Activated CD4-positive, CD25-positive, alpha-beta regulatory T cell treated with anti-CD3 and anti-CD28 coated beads, Interleukin-2, amount 50 U/mL, for 24 hours (primary cell): ENCODE measurements at regions not wholly inside any gene's neighbourhood (a gene's known extent, or its start where the extent isn't known, plus 50 kb on each side); places are given as distances from the start of the nearest gene placed in this dataset.
A peak's percentile ranks its signal among the peaks of the same experiment; 100 is the strongest.
"Not testable (repeated sequence)": the region's sequence is repeated elsewhere in the genome, so short reads cannot be mapped to it uniquely, and the experiment has no call there.

Experiments
- ATAC-seq, 2 donors: fragments of 150-1000 bp; cut with Tn5 transposase; one replicate each; pipeline ENCODE4 v1.10.0; 2021; ENCODE audit warnings: mild to moderate bottlenecking in 1 of 2, moderate library complexity in 1 of 2

- peak in 1 of 2 donors; percentile 22 for ATAC-seq
Observed at GRCh38 chr6:144659202-144660182, 374.4 kb downstream of the UTRN start.

DNA sequence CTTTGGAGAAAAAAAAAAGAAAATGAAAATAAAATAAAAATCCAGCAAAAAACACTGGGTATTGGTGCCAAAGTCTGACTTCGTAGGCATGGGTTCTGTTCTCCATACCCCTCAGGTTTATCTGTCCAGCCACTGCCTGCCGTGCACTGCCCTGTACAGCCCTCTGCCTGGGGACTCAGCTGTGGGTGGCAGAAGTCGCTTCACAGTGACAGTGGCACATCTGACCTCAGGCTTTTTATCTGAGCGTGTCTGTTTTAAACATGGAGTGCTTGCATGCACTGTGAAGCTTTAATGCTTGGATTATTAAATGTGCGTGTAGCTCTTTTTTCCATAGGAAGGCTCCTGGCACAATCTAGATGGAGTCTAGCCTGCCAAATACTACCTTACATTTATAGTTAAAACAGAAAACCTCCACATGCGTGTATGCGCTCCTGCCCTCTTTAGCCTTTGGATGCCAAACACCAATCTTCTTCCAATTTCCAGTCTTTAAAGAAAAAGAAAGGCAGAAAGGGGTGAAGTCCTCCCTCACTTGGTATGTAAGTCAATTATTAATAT, 375.5 kb downstream of the UTRN start:
- ATAC-seq = no peak

- no peak for ATAC-seq
Observed at GRCh38 chr6:144661116-144661806, 376.1 kb downstream of the UTRN start.

DNA sequence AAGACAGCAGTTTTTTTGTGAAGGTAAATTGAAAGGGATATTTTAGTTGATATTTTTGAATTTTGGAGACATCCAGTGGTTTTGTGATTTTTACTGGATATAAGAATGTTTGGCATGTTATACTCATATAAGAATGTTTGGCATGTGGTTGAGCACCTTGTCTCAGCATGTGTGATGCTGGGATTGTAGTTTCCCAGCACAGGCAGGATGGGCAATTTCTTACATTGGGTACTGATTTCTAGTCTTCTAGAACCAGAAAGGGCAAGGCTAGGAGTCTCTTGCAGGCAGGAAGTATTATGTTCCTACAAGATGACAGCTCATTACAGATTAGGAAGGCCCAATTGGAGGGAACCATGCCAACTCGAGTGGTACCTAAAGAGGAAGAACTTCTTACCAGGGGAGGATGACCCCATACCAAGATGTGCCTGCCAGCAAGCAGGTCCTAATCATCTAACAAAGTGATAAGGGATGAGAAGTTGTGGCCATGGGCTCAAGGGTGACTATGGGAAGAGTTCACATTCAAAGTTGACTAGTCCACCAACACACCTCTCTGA, 377.8 kb downstream of the UTRN start:
- ATAC-seq = no peak

DNA sequence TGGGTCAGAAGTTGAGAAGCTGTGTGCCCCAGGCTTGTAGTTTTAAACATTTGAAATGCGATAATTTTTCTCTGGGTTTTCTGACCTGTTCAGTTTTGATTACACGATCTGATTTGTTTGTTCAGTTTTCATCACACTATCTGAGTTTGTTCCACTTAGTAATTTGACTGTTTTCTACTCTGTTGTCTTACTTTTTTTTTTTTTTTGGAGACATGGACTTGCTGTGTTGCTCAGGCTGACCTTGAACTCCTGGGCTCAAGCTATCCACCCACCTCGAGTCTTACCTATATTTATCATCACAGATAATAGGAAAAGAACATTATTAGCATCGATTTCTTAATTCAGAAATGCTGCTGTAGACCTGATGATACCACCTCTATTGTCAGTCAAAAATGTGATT, 379.1 kb downstream of the UTRN start:
- no peak for ATAC-seq

DNA sequence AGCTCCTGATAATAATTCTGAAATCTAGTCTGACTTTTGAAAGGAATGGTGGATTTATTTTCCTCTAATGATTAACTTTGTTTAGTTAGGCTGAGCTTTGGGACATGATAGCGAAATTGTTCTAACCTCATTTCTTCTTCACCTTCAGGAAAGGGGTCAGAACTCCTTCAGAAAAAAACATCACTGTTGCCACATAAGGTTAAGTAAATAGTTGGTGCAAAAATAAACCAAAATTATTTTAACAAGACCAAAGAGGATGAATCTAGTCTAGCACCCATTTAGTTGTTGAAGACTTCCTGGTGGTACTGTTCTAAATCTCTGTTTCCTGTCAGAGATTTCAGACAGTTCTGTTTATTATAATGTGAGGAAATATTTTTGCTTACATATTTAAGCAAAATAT, 379.8 kb downstream of the UTRN start:
- no peak for ATAC-seq

- no peak for ATAC-seq
Observed at GRCh38 chr6:144665932-144666450, 380.9 kb downstream of the UTRN start.

GRCh38 chr6:144666781-144667180, 381.6 kb downstream of the UTRN start:
- ATAC-seq = no peak

GRCh38 chr6:144667532-144668503, 382.7 kb downstream of the UTRN start:
- no peak for ATAC-seq

DNA sequence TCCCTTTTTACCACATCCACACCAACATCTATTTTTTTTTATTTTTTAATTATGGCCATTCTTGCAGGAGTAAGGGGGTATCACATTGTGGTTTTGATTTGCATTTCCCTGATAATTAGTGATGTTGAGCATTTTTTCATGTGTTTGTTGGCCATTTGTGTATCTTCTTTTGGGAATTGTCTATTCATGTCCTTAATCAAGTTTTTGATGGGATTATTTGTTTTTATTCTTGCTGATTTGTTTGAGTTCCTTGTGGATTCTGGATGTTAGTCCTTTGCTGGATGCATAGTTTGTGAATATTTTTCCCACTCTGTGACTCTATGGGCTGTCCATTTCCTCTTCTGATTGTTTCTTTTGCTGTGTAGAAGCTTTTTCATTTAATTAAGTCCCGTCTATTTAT, 385.1 kb downstream of the UTRN start:
- not testable (repeated sequence) for ATAC-seq

GRCh38 chr6:144673807-144674206, 388.7 kb downstream of the UTRN start:
- ATAC-seq = no peak

DNA sequence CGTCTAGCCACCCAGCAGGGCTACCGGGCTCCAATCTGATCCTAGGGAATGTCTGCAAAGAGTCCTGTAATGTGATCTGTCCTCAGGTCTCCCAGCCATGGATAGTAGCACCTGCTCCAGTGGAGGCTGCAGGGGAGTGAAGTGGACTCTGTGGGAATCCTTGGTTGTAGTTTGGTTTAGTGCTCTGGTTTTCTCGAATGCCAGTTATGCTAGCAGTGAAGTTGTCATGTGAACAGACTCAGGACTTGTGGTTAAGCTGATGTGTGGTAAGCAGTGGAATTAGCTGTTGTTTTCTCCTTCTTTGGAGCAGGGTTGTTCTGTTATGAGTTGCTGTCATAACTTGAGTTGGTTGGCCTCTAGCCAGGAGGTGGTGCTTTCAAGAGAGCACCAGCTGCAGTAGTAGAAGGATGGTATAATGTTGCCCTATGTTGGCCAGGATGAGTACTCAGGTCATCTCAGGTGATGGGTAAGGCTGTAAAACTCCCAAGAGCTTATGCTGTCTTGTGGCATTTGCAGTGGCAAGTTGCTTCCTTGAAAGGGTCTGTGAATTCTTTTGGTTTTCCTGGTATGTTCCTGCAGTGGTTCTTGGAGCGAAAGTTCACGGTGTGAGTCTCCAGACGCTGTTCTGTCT, 390.2 kb downstream of the UTRN start:
- ATAC-seq = peak; percentile 41 to 44

- ATAC-seq = not testable (repeated sequence)
Observed at GRCh38 chr6:144676310-144676709, 391.2 kb downstream of the UTRN start.

GRCh38 chr6:144677263-144677662, 392.1 kb downstream of the UTRN start:
- ATAC-seq = not testable (repeated sequence)

DNA sequence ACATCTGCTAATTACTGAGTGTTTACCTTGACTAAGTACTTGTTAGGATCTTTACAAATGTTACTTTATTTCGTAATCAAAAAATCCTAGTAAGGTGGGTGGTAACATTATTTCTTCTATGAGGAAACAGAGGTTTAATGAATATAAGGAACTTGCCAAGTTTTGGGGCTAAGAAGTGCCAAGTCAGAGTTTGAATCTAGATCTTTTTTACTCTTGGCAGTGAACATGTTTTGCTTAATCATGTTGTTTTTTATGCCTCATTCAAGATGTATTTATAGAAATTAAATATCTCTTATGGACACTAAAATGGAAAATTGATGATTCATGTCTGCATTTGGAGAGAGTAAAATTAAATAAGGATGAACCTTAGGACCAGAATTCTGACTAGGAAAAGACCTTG, 393.7 kb downstream of the UTRN start:
- no peak for ATAC-seq

GRCh38 chr6:144681334-144681733, 396.2 kb downstream of the UTRN start:
- no peak for ATAC-seq

DNA sequence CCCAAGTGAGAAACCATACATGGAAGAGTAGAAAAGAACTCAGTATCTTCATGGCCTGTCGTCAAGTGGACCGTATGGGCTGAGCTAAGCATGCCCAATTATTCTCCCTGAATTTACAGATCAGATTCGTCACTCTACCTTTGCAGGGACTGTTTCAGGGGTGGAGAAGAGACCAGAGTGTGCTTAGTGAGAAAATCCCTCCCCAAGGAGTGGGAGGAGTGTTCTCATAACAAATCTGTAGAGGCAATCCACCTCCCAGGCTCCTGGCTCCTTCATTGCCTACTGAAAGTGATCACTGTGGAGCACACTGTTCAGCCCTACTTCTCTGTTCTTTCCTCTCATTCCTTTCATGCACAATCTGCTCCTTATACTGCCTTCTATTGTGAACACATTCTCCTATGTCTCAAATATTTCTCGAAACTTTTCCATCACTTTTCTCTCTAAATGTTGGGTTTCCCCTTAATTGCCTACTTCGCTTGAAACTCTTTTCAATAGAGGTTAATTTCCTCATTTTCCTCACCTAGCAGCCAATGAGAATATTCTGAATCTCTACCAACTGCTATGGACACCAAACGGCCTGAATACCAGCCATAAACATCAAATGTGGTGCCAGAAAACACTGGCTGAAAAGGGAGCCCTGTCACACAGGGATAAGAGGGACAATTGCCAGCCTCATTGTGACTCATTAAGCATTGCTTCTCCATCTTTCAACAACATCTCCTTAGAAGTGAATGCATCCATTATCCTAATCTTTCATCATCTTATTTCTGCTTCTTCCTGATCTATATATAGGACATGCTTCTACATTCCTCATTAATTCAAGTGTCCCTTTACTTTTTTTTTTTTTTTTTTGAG, 398.3 kb downstream of the UTRN start:
- ATAC-seq = no peak

DNA sequence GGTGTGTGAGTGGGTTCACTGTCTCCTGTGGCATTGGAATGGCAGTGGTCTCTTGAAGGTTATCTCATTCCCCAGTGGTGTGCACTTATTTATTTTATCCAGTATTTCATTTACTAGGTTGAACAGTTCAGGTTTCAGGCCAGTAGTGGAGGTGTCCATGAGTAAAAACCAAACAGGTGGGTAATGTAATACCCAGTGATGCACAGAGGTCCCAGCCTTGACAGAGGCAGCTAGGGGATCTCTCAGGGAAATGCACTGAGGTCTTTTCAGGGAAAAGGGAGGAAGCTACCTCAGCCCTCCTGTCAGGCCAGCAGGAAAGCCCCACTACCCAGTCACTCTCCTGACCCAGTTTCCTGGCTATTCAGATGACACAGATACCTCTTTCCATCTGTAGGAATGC, 403.6 kb downstream of the UTRN start:
- ATAC-seq = no peak

GRCh38 chr6:144689503-144690040, 404.4 kb downstream of the UTRN start:
- no peak for ATAC-seq

DNA sequence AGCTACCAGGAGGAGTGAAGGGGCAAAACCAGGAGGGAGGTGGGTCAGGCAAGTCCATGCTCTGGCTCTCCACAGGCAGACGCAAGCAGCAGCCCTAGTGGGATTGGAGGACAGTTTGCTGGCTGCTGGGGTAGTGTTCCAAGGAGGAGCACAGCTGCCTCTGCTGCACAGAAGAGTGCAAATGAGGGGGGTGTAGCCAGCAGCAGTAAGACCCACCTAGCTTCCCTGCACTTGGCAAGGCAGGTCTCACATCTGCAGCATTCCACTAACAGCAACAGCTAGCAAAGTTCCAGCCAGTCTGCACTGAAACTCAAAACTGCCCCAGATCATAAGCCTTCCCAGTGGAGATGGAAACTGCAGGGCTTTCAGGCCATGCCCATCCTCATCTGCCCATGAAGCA, 405.0 kb downstream of the UTRN start:
- no peak for ATAC-seq
